GM12878 (cell line): ENCODE measurements at regions not wholly inside any gene's neighbourhood (a gene's known extent, or its start where the extent isn't known, plus 50 kb on each side); places are given as distances from the start of the nearest gene placed in this dataset.

Experiments
- BCL11A ChIP-seq: IDR thresholded peaks from 2 replicates; pipeline ENCODE4 v1.6.1; 2011; ENCODE audit warnings: low read depth, low read length
- CBFB ChIP-seq: IDR thresholded peaks from 2 replicates; pipeline ENCODE4 v1.6.1; 2016; ENCODE audit warnings: antibody characterized with exemption, low read depth
- CHD2 ChIP-seq: IDR thresholded peaks from 2 replicates; pipeline ENCODE4 v1.6.1; 2011; ENCODE audit warnings: low read depth, low read length, improper control_type of control experiment, borderline replicate concordance
- CHD4 ChIP-seq: fragments of 200-600 bp; sonication (generic); IDR thresholded peaks from 2 replicates; pipeline ENCODE4 v1.6.1; 2016; ENCODE audit warnings: mild to moderate bottlenecking
- EP300 ChIP-seq, 2 experiments: fragments of 150-350 bp in 1 of 2; IDR thresholded peaks; 2 replicates each; pipeline ENCODE4 v1.6.1; 2011 to 2012; ENCODE audit warnings: low read depth in 2 of 2, low read length in 2 of 2, borderline replicate concordance in 1 of 2, improper control_type of control experiment in 1 of 2, inconsistent platforms in 1 of 2; ENCODE audit not compliant: control insufficient read depth in 1 of 2
- ESRRA ChIP-seq: IDR thresholded peaks from 2 replicates; pipeline ENCODE4 v1.6.1; 2012; ENCODE audit warnings: mild to moderate bottlenecking, low read length, improper control_type of control experiment
- GATAD2B ChIP-seq: fragments of 450-650 bp; conservative IDR thresholded peaks from 2 replicates; pipeline ENCODE4 v1.6.1; 2017; ENCODE audit warnings: low read depth, mild to moderate bottlenecking, moderate library complexity
- JUNB ChIP-seq: IDR thresholded peaks from 2 replicates; pipeline ENCODE4 v1.6.1; 2016; ENCODE audit warnings: antibody characterized with exemption, mild to moderate bottlenecking
- KLF5 ChIP-seq: fragments of 450-650 bp; IDR thresholded peaks from 2 replicates; pipeline ENCODE4 v1.6.1; 2014; ENCODE audit warnings: mild to moderate bottlenecking; ENCODE audit not compliant: partially characterized antibody
- LARP7 ChIP-seq: fragments of 450-650 bp; IDR thresholded peaks from 2 replicates; pipeline ENCODE4 v1.6.1; 2017; ENCODE audit warnings: mild to moderate bottlenecking
- MEF2B ChIP-seq: fragments of 450-650 bp; IDR thresholded peaks from 2 replicates; pipeline ENCODE4 v1.6.1; 2018; ENCODE audit warnings: mild to moderate bottlenecking, moderate library complexity; ENCODE audit not compliant: partially characterized antibody, poor library complexity, severe bottlenecking
- MLLT1 ChIP-seq: fragments of 450-650 bp; IDR thresholded peaks from 2 replicates; pipeline ENCODE4 v1.6.1; 2016; ENCODE audit warnings: mild to moderate bottlenecking
- MTA2 ChIP-seq: fragments of 450-650 bp; IDR thresholded peaks from 2 replicates; pipeline ENCODE4 v1.6.1; 2016; ENCODE audit warnings: low read depth, mild to moderate bottlenecking, moderate library complexity
- MYB ChIP-seq: fragments of 150-350 bp; IDR thresholded peaks from 2 replicates; pipeline ENCODE4 v1.6.1; 2014; ENCODE audit warnings: mild to moderate bottlenecking, low read depth, low read length, borderline replicate concordance
- PBX3 ChIP-seq: IDR thresholded peaks from 2 replicates; pipeline ENCODE4 v1.6.1; 2011; ENCODE audit warnings: mild to moderate bottlenecking, low read depth, low read length, moderate library complexity; ENCODE audit not compliant: insufficient replicate concordance
- POLR2A ChIP-seq: IDR thresholded peaks from 2 replicates; pipeline ENCODE4 v1.6.1; 2011; ENCODE audit warnings: low read depth, mild to moderate bottlenecking, low read length
- RAD21 ChIP-seq: IDR thresholded peaks from 2 replicates; pipeline ENCODE4 v1.6.1; 2011; ENCODE audit warnings: mild to moderate bottlenecking, low read depth, low read length, moderate library complexity; ENCODE audit not compliant: insufficient read depth
- RFX5 ChIP-seq: IDR thresholded peaks from 2 replicates; pipeline ENCODE4 v1.6.1; 2011; ENCODE audit warnings: low read depth, low read length, improper control_type of control experiment
- RUNX3 ChIP-seq: IDR thresholded peaks from 2 replicates; pipeline ENCODE4 v1.6.1; 2012; ENCODE audit warnings: low read length, inconsistent platforms
- SMAD5 ChIP-seq: IDR thresholded peaks from 2 replicates; pipeline ENCODE4 v1.6.1; 2016; ENCODE audit warnings: antibody characterized with exemption, low read depth
- TARDBP ChIP-seq: IDR thresholded peaks from 2 replicates; pipeline ENCODE4 v1.6.1; 2016; ENCODE audit warnings: borderline replicate concordance
- TCF7 ChIP-seq: IDR thresholded peaks from 2 replicates; pipeline ENCODE4 v1.6.1; 2014; ENCODE audit warnings: antibody characterized with exemption, borderline replicate concordance
- YY1 ChIP-seq: IDR thresholded peaks from 2 replicates; pipeline ENCODE4 v1.6.1; 2011; ENCODE audit warnings: low read depth, mild to moderate bottlenecking, low read length
- ZBTB11 ChIP-seq: fragments of 450-650 bp; formaldehyde crosslinking; IDR thresholded peaks from 2 replicates; pipeline ENCODE4 v1.5.0; 2022; ENCODE audit warnings: mild to moderate bottlenecking, missing genetic modification characterization
- ZNF207 ChIP-seq: fragments of 450-650 bp; IDR thresholded peaks from 2 replicates; pipeline ENCODE4 v1.6.1; 2014; ENCODE audit warnings: antibody characterized with exemption, mild to moderate bottlenecking, borderline replicate concordance
- ZNF622 ChIP-seq: fragments of 450-650 bp; IDR thresholded peaks from 2 replicates; pipeline ENCODE4 v1.6.1; 2017; ENCODE audit warnings: mild to moderate bottlenecking, inconsistent platforms

- no peak for TF ChIP-seq PBX3
- TF ChIP-seq CHD2 = no peak
- peak in 1 of 2 experiments; percentile 7; a peak in 1 of 4 replicates for TF ChIP-seq EP300 (IDR thresholded peaks at IDR 0.05; ENCODE audit: borderline replicate concordance in 1 of 2, control insufficient read depth in 1 of 2, low read depth in 2 of 2, low read length in 2 of 2)
- no peak for TF ChIP-seq JUNB
- no peak for TF ChIP-seq RUNX3
- no peak for TF ChIP-seq TARDBP
- no peak for TF ChIP-seq MTA2
- TF ChIP-seq RFX5 = no peak
- TF ChIP-seq SMAD5 = no peak
- no peak; the same call in 1 of the 2 replicates for TF ChIP-seq CBFB
- TF ChIP-seq ZNF207 = no peak
- TF ChIP-seq ZNF622 = no peak
- TF ChIP-seq GATAD2B = no peak
- TF ChIP-seq LARP7 = peak; percentile 36; the same call in 1 of the 2 replicates
- no peak for TF ChIP-seq ZBTB11
- TF ChIP-seq ESRRA = no peak
- TF ChIP-seq BCL11A = no peak
- TF ChIP-seq YY1 = no peak; the same call in 1 of the 2 replicates
- peak; percentile 52; the same call in 1 of the 2 replicates for TF ChIP-seq MLLT1
- TF ChIP-seq RAD21 = peak; percentile 78
- TF ChIP-seq KLF5 = peak; percentile 44
- peak; percentile 30; the same call in 1 of the 2 replicates for TF ChIP-seq POLR2A
- TF ChIP-seq TCF7 = no peak
- TF ChIP-seq MYB = no peak
- TF ChIP-seq MEF2B = no peak
- TF ChIP-seq CHD4 = no peak
Observed at GRCh38 chr2:74080346-74080745, 67.4 kb downstream of the BOLA3 start (continued).
